OCI-LY3 (cell line): ENCODE measurements at regions not wholly inside any gene's neighbourhood (a gene's known extent, or its start where the extent isn't known, plus 50 kb on each side); places are given as distances from the start of the nearest gene placed in this dataset.

Source experiments
- H2AFZ ChIP-seq: fragments of 200-600, 300-600 bp; shearing (Covaris generic); 2 replicates; pipeline ENCODE4 v1.6.0; 2014; ENCODE audit warnings: antibody characterized with exemption, low read depth, low read length
- H3K27ac ChIP-seq: fragments of 200-600, 300-600 bp; sonication (generic); 2 replicates; pipeline ENCODE4 v1.5.1; 2014; ENCODE audit warnings: mild to moderate bottlenecking, low read length, moderate library complexity, mixed read lengths
- H3K27me3 ChIP-seq: fragments of 200-600, 300-600 bp; sonication (generic); 2 replicates; pipeline ENCODE4 v1.6.1; 2014; ENCODE audit warnings: low read depth, low read length, mixed read lengths
- H3K36me3 ChIP-seq: fragments of 200-600, 300-600 bp; sonication (generic); replicated peaks from 2 replicates; pipeline ENCODE3; 2014; ENCODE audit warnings: low read depth, low read length, mixed read lengths
- H3K4me1 ChIP-seq: fragments of 300-600, 200-600 bp; sonication (generic); 2 replicates; pipeline ENCODE4 v1.6.1; 2014; ENCODE audit warnings: low read length, mixed read lengths
- H3K4me2 ChIP-seq: fragments of 200-600, 300-600 bp; sonication (generic); 2 replicates; pipeline ENCODE4 v1.6.1; 2014; ENCODE audit warnings: low read length, mixed read lengths
- H3K4me3 ChIP-seq: fragments of 300-600, 200-600 bp; sonication (generic); 2 replicates; pipeline ENCODE4 v1.5.1; 2014; ENCODE audit warnings: antibody characterized with exemption, mild to moderate bottlenecking, low read length, moderate library complexity
- H3K79me2 ChIP-seq: fragments of 300-600, 200-600 bp; shearing (Covaris generic); 2 replicates; pipeline ENCODE4 v1.6.1; 2014; ENCODE audit warnings: mild to moderate bottlenecking, low read length, mixed read lengths
- H3K9ac ChIP-seq: fragments of 300-600, 200-600 bp; shearing (Covaris generic); 2 replicates; pipeline ENCODE4 v1.6.0; 2014; ENCODE audit warnings: mild to moderate bottlenecking, low read length, moderate library complexity
- H3K9me3 ChIP-seq: fragments of 200-600, 300-600 bp; shearing (Covaris generic); 2 replicates; pipeline ENCODE4 v1.6.1; 2014; ENCODE audit warnings: low read length, mixed read lengths; ENCODE audit not compliant: insufficient read depth
- H4K20me1 ChIP-seq: fragments of 200-600, 300-600 bp; sonication (generic); 2 replicates; pipeline ENCODE4 v1.6.1; 2016; ENCODE audit warnings: low read length, mixed read lengths; ENCODE audit not compliant: insufficient read depth
- CTCF ChIP-seq: fragments of 200-600, 300-600 bp; sonication (generic); IDR thresholded peaks from 2 replicates; pipeline ENCODE4 v1.5.1; 2014; ENCODE audit warnings: antibody characterized with exemption, low read length, low read depth
- EZH2phosphoT487 ChIP-seq: fragments of 200-600 bp; shearing (Covaris generic); IDR thresholded peaks from 2 replicates; pipeline ENCODE4 v1.6.1; 2018; ENCODE audit warnings: antibody characterized with exemption, mixed run types, low read depth

- Histone ChIP-seq H3K9me3 (no peaks in the 10 kb centered on the region), H3K4me3 (no peak overlapping the region), H3K9ac (no peak overlapping the region), H3K27me3 (no peaks in the 10 kb centered on the region), H3K36me3 (no peaks in the 10 kb centered on the region), H3K79me2 (no peaks in the 10 kb centered on the region), H4K20me1 (no peaks in the 10 kb centered on the region), H3K27ac (no peak overlapping the region), H2AFZ (no peak overlapping the region), H3K4me1 (no peaks in the 10 kb centered on the region), H3K4me2 (no peak overlapping the region)
- TF ChIP-seq EZH2phosphoT487 (no peak), CTCF (no peak)
These were observed 169.8 kb upstream of the SPRY2 start for GRCh38 chr13:80510686-80511085.

- no peak overlapping the region for H2AFZ ChIP-seq
- H3K9ac ChIP-seq, result no peak overlapping the region
- H3K79me2 ChIP-seq, result no peaks in the 10 kb centered on the region
- TF ChIP-seq EZH2phosphoT487 (no peak), CTCF (no peak)
- no peaks in the 10 kb centered on the region for H3K4me1 ChIP-seq
- 0 out of 2 replicates have a peak, but pooled peaks cover 6% of the 10 kb centered on the region for H3K9me3 ChIP-seq
- H3K27ac ChIP-seq, result no peak overlapping the region
- no peak overlapping the region for H3K4me3 ChIP-seq
- no peaks in the 10 kb centered on the region for H3K36me3 ChIP-seq
- no peaks in the 10 kb centered on the region for H3K27me3 ChIP-seq
- H4K20me1 ChIP-seq, result no peaks in the 10 kb centered on the region
- no peak overlapping the region for H3K4me2 ChIP-seq
These were observed 168.3 kb upstream of the SPRY2 start for GRCh38 chr13:80509264-80509663.

GRCh38 chr13:80508031-80508430 is 167.1 kb upstream of the SPRY2 start:
- no peaks in the 10 kb centered on the region for H3K79me2 ChIP-seq
- H3K4me2 ChIP-seq, result no peak overlapping the region
- no peaks in the 10 kb centered on the region for H3K36me3 ChIP-seq
- H4K20me1 ChIP-seq, result no peaks in the 10 kb centered on the region
- no peak overlapping the region for H3K4me3 ChIP-seq
- TF ChIP-seq EZH2phosphoT487 (no peak), CTCF (no peak)
- no peaks in the 10 kb centered on the region for H3K27me3 ChIP-seq
- no peaks in the 10 kb centered on the region for H3K4me1 ChIP-seq
- H3K9ac ChIP-seq, result no peak overlapping the region
- no peak overlapping the region for H3K27ac ChIP-seq
- 0 out of 2 replicates have a peak, but pooled peaks cover 7% of the 10 kb centered on the region for H3K9me3 ChIP-seq
- H2AFZ ChIP-seq, result no peak overlapping the region

GRCh38 chr13:80504453-80504852 is 163.5 kb upstream of the SPRY2 start:
- Histone ChIP-seq H3K4me1 (no peaks in the 10 kb centered on the region), H3K27me3 (no peaks in the 10 kb centered on the region), H3K36me3 (no peaks in the 10 kb centered on the region), H3K4me3 (no peak overlapping the region), H4K20me1 (no peaks in the 10 kb centered on the region), H3K4me2 (no peak overlapping the region), H2AFZ (no peak overlapping the region), H3K27ac (no peak overlapping the region), H3K9me3 (0 out of 2 replicates have a peak, but pooled peaks cover 7% of the 10 kb centered on the region), H3K9ac (no peak overlapping the region), H3K79me2 (no peaks in the 10 kb centered on the region)
- TF ChIP-seq EZH2phosphoT487, result no peak
- no peak for TF ChIP-seq CTCF
